Brain microvascular endothelial cell (primary cell): ENCODE measurements at regions not wholly inside any gene's neighbourhood (a gene's known extent, or its start where the extent isn't known, plus 50 kb on each side); places are given as distances from the start of the nearest gene placed in this dataset.

Experiments used
- DNase-seq: peaks from one replicate; pipeline ENCODE4 v3.0.0-alpha.2; 2020
- H3K27ac ChIP-seq: fragments of 250-450 bp; sonication (Bioruptor Pico); 2 replicates; pipeline ENCODE4 v1.5.1; 2020; ENCODE audit warnings: mild to moderate bottlenecking, moderate library complexity
- H3K27me3 ChIP-seq: fragments of 250-450 bp; sonication (Bioruptor Pico); replicated peaks from 2 replicates; pipeline ENCODE4 v1.5.1; 2020; ENCODE audit warnings: mild to moderate bottlenecking
- H3K36me3 ChIP-seq: fragments of 250-450 bp; sonication (Bioruptor Pico); replicated peaks from 2 replicates; pipeline ENCODE4 v1.5.1; 2020; ENCODE audit warnings: mild to moderate bottlenecking
- H3K4me3 ChIP-seq: 2 replicates; pipeline ENCODE4 v1.5.1; 2011; ENCODE audit warnings: low read depth, mild to moderate bottlenecking, control low read depth, low read length, moderate library complexity
- in situ Hi-C: cut with HindIII; loops from 2 replicates; pipeline ENCODE4 v1.10.0; 2017; ENCODE audit warnings: low sequenced_read_pairs, low pct_ligation_motif_present
- TF ChIP-seq, protein P1 (sequence below): IDR thresholded peaks from 2 replicates; pipeline ENCODE4 v1.5.1; 2011; ENCODE audit warnings: low read depth, mild to moderate bottlenecking, moderate library complexity, low read length, control low read depth, inconsistent platforms; ENCODE audit errors: missing control alignments

DNA sequence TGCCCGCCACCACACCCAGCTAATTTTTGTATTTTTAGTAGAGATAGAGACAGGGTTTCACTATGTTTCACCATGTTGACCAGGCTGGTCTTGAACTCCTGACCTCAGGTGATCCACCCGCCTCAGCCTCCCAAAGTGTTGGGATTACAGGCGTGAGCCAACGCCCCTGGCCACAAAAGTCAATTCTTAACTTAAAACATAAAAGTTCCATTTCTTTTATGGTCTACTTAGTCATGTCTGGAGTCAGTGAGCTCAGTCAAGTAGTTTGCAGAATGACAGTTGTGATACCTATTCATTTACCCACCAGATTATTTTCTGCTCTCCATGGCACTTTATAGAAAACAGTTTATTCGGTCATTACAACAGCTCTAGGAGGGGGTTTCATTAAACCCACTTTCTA lies 103.1 kb upstream of the ESR1 start:
- no peak for DNase-seq

DNA sequence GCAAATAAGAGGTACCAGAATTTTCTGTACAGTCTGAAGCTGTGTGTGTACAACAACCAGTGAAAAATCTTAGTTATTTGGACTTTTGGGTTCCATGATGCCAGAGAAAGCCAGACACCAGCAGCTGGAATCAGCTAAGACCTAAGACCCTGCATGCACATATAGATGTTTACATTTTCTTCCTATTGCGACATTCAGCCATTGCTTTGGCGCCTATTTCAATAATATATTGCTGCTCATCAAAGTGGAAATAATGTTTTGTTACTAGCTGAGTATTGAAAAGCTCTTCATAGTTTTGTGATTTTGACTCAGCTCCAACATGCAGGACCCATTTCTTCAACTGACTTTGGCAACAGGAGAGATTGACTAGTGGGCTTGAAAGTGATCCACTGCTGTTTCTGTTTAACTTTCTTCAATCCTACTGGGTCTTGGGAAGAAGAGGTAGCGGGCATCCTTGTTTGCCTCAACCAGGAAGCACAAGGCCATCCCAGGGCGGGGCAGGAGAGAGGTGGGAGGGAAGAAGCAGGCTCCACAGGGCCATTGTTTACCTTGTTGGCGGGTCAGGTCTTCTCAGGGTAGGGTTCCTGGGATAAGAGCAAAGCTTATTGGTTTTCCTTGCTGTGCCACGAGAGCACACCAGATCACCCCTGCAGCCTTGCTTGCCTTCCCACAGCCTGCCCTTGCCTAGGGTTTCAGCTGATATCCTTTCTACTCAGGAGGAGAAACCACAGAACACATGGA lies 101.3 kb upstream of the ESR1 start:
- in situ Hi-C loops, result no loop called here
- Histone ChIP-seq H3K36me3 (no peaks in the 10 kb centered on the region), H3K27ac (no peak overlapping the region), H3K27me3 (no peaks in the 10 kb centered on the region), H3K4me3 (no peak overlapping the region)
- no peak for DNase-seq
- TF ChIP-seq, protein P1, sequence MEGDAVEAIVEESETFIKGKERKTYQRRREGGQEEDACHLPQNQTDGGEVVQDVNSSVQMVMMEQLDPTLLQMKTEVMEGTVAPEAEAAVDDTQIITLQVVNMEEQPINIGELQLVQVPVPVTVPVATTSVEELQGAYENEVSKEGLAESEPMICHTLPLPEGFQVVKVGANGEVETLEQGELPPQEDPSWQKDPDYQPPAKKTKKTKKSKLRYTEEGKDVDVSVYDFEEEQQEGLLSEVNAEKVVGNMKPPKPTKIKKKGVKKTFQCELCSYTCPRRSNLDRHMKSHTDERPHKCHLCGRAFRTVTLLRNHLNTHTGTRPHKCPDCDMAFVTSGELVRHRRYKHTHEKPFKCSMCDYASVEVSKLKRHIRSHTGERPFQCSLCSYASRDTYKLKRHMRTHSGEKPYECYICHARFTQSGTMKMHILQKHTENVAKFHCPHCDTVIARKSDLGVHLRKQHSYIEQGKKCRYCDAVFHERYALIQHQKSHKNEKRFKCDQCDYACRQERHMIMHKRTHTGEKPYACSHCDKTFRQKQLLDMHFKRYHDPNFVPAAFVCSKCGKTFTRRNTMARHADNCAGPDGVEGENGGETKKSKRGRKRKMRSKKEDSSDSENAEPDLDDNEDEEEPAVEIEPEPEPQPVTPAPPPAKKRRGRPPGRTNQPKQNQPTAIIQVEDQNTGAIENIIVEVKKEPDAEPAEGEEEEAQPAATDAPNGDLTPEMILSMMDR, result no peak

More for the DNA sequence above, 103.1 kb upstream of the ESR1 start:
- Histone ChIP-seq H3K27ac (no peak overlapping the region), H3K4me3 (no peak overlapping the region), H3K27me3 (no peaks in the 10 kb centered on the region), H3K36me3 (no peaks in the 10 kb centered on the region)
- TF ChIP-seq, protein P1, result no peak
- in situ Hi-C loops, result no loop called here

DNA sequence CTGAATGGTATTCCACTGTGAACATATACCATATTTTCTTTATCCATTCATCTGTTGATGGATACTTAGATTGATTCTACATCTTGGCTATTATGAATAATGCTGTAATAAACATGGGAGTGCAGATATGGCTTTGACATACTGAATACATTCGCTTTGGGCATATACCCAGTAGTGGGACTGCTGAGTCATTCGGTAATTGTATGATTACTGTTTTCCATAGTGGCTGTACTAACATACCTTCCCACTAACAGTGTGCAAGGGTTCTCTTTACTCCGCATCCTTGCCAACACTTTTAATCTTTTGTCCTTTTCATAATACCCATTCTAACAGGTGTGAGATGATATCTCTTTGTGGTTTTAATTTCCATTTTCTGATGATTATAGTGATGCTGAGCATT lies 98.2 kb upstream of the ESR1 start:
- no peak overlapping the region for H3K4me3 ChIP-seq
- H3K36me3 ChIP-seq, result no peaks in the 10 kb centered on the region
- DNase-seq, result no peak
- no peaks in the 10 kb centered on the region for H3K27me3 ChIP-seq
- no peak overlapping the region for H3K27ac ChIP-seq
- in situ Hi-C loops, result no loop called here
- TF ChIP-seq, protein P1, result no peak

DNA sequence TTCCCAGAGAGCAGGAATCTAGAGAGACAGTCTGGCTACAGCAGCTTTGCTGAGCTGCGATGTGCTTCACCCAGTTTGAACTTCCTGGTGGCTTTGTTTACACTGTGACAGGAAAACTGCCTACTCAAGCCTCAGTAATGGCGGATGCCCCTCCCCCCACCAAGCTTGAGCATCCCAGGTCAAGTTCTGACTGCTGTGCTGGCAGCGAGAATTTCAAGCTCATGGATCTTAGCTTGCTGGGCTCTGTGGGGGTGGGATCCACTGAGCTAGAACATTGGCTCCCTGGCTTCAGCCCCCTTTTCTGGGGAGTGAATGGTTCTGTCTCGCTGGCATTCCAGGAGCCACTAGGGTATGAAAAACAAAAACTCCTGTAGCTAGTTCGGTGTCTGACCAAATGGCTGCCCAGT lies 91.0 kb upstream of the ESR1 start:
- DNase-seq, result peak; percentile 22
- Histone ChIP-seq H3K27ac (no peak overlapping the region), H3K4me3 (no peak overlapping the region), H3K36me3 (no peaks in the 10 kb centered on the region), H3K27me3 (no peaks in the 10 kb centered on the region)
- in situ Hi-C loops, result no loop called here
- TF ChIP-seq, protein P1, result no peak

DNA sequence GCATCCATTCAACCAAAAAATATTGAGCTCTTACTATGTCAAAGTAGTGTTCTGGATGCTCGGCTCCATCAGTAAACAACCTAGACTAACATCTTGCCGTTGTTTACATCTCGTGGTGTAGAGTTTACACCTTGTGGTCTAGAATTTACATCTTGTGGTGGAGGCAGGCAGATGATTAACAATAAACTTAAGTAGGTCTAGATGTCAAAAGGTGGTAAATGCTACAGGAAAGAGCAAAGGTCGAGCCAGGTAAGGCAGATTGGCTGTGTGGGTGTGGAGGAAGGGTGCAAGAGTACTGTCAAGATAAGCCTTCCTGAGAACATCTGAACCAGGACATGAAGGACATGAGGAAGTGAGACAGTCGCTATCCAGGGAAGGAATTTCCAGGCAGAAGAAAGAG lies 88.4 kb upstream of the ESR1 start:
- Histone ChIP-seq H3K36me3 (no peaks in the 10 kb centered on the region), H3K4me3 (no peak overlapping the region), H3K27me3 (no peaks in the 10 kb centered on the region), H3K27ac (no peak overlapping the region)
- DNase-seq, result no peak
- in situ Hi-C loops, result no loop called here
- TF ChIP-seq, protein P1, result no peak

DNA sequence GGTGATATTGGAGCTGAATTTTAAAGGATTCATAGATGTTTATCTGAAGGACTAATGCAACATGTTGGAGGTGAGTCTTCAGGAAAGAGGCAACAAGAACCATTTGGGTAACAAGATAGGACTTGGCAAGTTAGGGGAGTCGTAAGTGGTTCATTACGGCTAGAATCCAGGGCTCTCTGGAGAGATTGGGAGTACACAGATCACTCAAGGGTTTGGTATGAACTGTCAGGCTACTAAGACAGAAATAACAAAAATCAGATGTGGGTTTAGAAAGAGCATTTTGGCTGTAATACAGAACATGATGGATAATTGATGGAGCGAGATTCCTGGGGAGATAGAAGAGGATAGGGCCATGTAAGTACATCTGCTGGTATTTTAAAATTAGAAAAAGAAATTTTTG lies 86.3 kb upstream of the ESR1 start:
- TF ChIP-seq, protein P1, result no peak
- in situ Hi-C loops, result no loop called here
- no peak for DNase-seq
- no peak overlapping the region for H3K27ac ChIP-seq
- H3K27me3 ChIP-seq, result no peaks in the 10 kb centered on the region
- no peaks in the 10 kb centered on the region for H3K36me3 ChIP-seq
- H3K4me3 ChIP-seq, result no peak overlapping the region
